Sigmoid colon (tissue), 4 donors: ENCODE measurements at regions not wholly inside any gene's neighbourhood (a gene's known extent, or its start where the extent isn't known, plus 50 kb on each side); places are given as distances from the start of the nearest gene placed in this dataset.

Experiments
- POLR2A ChIP-seq, 2 donors: fragments of 450-650 bp; IDR thresholded peaks; one replicate each; pipeline ENCODE4 v1.6.1; 2016; ENCODE audit warnings: antibody characterized with exemption in 2 of 2, mild to moderate bottlenecking in 2 of 2, moderate library complexity in 2 of 2
- POLR2AphosphoS5 ChIP-seq, 4 donors: sonication (generic); formaldehyde crosslinking; IDR thresholded peaks; one replicate each; pipeline ENCODE4 v1.6.1; 2017; ENCODE audit warnings: antibody characterized with exemption in 4 of 4
- TF ChIP-seq, protein P1 (sequence below), 4 experiments: fragments of 450-650 bp in 3 of 4; fragments of 200-600 bp in 1 of 4; IDR thresholded peaks; one replicate each; pipeline ENCODE4 v1.5.1; 2016 to 2019; ENCODE audit warnings: antibody characterized with exemption in 4 of 4, mild to moderate bottlenecking in 3 of 4, moderate library complexity in 2 of 4

DNA sequence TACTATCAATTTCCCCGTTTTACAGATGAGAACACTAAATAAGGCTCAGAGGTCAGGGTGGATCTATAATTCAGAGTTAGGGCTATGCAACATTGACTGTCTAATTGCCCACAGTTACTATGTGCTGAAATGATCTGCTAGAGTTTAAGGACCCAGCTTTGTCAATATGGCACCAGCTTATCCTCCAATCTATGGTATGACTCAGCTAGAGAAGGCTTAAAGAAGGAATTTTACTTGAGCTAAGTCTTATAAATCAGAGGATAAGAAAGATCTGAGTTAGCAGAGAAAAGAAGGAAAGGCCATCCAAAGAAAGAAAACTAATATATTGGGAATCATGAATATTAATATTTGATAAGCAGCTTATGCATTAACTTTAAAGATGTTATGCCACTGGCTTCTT is 78.1 kb downstream of the ASB9 start:
- TF ChIP-seq POLR2A (IDR thresholded peaks at IDR 0.05) (no peak), POLR2AphosphoS5 (IDR thresholded peaks at IDR 0.05) (no peak)
- TF ChIP-seq, protein P1, sequence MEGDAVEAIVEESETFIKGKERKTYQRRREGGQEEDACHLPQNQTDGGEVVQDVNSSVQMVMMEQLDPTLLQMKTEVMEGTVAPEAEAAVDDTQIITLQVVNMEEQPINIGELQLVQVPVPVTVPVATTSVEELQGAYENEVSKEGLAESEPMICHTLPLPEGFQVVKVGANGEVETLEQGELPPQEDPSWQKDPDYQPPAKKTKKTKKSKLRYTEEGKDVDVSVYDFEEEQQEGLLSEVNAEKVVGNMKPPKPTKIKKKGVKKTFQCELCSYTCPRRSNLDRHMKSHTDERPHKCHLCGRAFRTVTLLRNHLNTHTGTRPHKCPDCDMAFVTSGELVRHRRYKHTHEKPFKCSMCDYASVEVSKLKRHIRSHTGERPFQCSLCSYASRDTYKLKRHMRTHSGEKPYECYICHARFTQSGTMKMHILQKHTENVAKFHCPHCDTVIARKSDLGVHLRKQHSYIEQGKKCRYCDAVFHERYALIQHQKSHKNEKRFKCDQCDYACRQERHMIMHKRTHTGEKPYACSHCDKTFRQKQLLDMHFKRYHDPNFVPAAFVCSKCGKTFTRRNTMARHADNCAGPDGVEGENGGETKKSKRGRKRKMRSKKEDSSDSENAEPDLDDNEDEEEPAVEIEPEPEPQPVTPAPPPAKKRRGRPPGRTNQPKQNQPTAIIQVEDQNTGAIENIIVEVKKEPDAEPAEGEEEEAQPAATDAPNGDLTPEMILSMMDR (IDR thresholded peaks at IDR 0.05), result no peak
